Cardiac fibroblast (primary cell): ENCODE measurements at regions not wholly inside any gene's neighbourhood (a gene's known extent, or its start where the extent isn't known, plus 50 kb on each side); places are given as distances from the start of the nearest gene placed in this dataset.

Source experiments
- DNase-seq, 2 donors: peaks; one replicate each; pipeline versions ENCODE4 v3.0.0 to v3.0.0-alpha.2; 2010; ENCODE audit warnings: low read depth in 2 of 2
- H3K4me3 ChIP-seq, 2 donors: replicated peaks in 1 of 2; 1 replicate in 1 of 2; 2 replicates in 1 of 2; pipeline ENCODE4 v1.5.1; 2011; ENCODE audit warnings: low read depth in 2 of 2, low read length in 2 of 2, mild to moderate bottlenecking in 2 of 2, moderate library complexity in 1 of 2
- CTCF ChIP-seq: IDR thresholded peaks from one replicate; pipeline ENCODE4 v1.5.1; 2011; ENCODE audit warnings: low read depth, mild to moderate bottlenecking, low read length, inconsistent platforms

- H3K4me3 ChIP-seq, result no peak overlapping the region
- TF ChIP-seq CTCF, result no peak
- DNase-seq, result peak in 1 of 2 donors; percentile 9
Measured at GRCh38 chr9:28967226-28967625, 1393.9 kb upstream of the C9orf72 start.

- no peak for TF ChIP-seq CTCF
- H3K4me3 ChIP-seq, result no peak overlapping the region
- no peak for DNase-seq
Measured at GRCh38 chr9:28970241-28970654, 1397.0 kb upstream of the C9orf72 start.

- TF ChIP-seq CTCF, result no peak
- DNase-seq, result no peak
- no peak overlapping the region for H3K4me3 ChIP-seq
Measured at GRCh38 chr9:28971881-28972280, 1398.6 kb upstream of the C9orf72 start.

- no peak for TF ChIP-seq CTCF
- no peak overlapping the region for H3K4me3 ChIP-seq
- DNase-seq, result no peak
Measured at GRCh38 chr9:28976250-28976649, 1403.0 kb upstream of the C9orf72 start.

- DNase-seq, result no peak
- no peak for TF ChIP-seq CTCF
- no peak overlapping the region for H3K4me3 ChIP-seq
Measured at GRCh38 chr9:28976684-28977083, 1403.4 kb upstream of the C9orf72 start.

- H3K4me3 ChIP-seq, result no peak overlapping the region
- no peak for DNase-seq
- no peak for TF ChIP-seq CTCF
Measured at GRCh38 chr9:28981129-28981528, 1407.8 kb upstream of the C9orf72 start.

GRCh38 chr9:28981711-28982110 lies 1408.4 kb upstream of the C9orf72 start:
- no peak for DNase-seq
- no peak overlapping the region for H3K4me3 ChIP-seq
- no peak for TF ChIP-seq CTCF
